ENCODE measurements at regions not wholly inside any gene's neighbourhood (a gene's known extent, or its start where the extent isn't known, plus 50 kb on each side); places are given as distances from the start of the nearest gene placed in this dataset.

GRCh38 chr1:222970040-222970439, 155.2 kb downstream of the DISP1 start:
- TF ChIP-seq RFX5 (IDR thresholded peaks at IDR 0.05; ENCODE audit: low read length) (no peak), PBX3 (IDR thresholded peaks at IDR 0.05) (no peak), NRF1 (IDR thresholded peaks at IDR 0.05; ENCODE audit: low read depth, low read length) (no peak), CTCF (IDR thresholded peaks at IDR 0.05) (no peak), ELF1 (IDR thresholded peaks at IDR 0.05) (no peak), CHD2 (IDR thresholded peaks at IDR 0.05; ENCODE audit: low read length, partially characterized antibody) (no peak), POLR2AphosphoS5 (IDR thresholded peaks at IDR 0.05; ENCODE audit: low read depth, low read length) (no peak), EZH2phosphoT487 (IDR thresholded peaks at IDR 0.05; ENCODE audit: borderline replicate concordance, low read depth) (no peak)
